ENCODE measurements at regions not wholly inside any gene's neighbourhood (a gene's known extent, or its start where the extent isn't known, plus 50 kb on each side); places are given as distances from the start of the nearest gene placed in this dataset.
"Not testable (repeated sequence)": the region's sequence is repeated elsewhere in the genome, so short reads cannot be mapped to it uniquely, and the experiment has no call there.

GRCh38 chr5:120173125-120173524, 291.0 kb upstream of the PRR16 start:
- Histone ChIP-seq H4K91ac (ENCODE audit: low read depth, low read length, poor library complexity) (no peak overlapping the region), H2BK15ac (ENCODE audit: low read length) (no peak overlapping the region), H3K36me3 (replicated peaks in 1 of 2; ENCODE audit: control insufficient read depth in 2 of 2, insufficient read depth in 2 of 2, low read length in 2 of 2) (no peaks in the 10 kb centered on the region), H3K27me3 (ENCODE audit: control insufficient read depth in 3 of 3, insufficient read depth in 3 of 3, low read depth in 1 of 3, low read length in 3 of 3) (no peaks in the 10 kb centered on the region), H3K4ac (ENCODE audit: low read length) (no peak overlapping the region), H3K27ac (replicated peaks; ENCODE audit: low read length) (no peak overlapping the region), H3K9me3 (replicated peaks in 1 of 2; ENCODE audit: control insufficient read depth in 2 of 2, insufficient read depth in 1 of 2, low read depth in 1 of 2, low read length in 2 of 2) (no peaks in the 10 kb centered on the region), H4K8ac (ENCODE audit: low read depth, low read length) (no peak overlapping the region), H3K79me1 (ENCODE audit: low read depth, low read length) (no peaks in the 10 kb centered on the region), H2BK120ac (ENCODE audit: low read depth, low read length) (no peak overlapping the region), H3K4me3 (ENCODE audit: low read length in 2 of 2) (no peak overlapping the region), H3K4me2 (ENCODE audit: insufficient read depth, low read length, poor library complexity, severe bottlenecking) (no peak overlapping the region), H3K23ac (ENCODE audit: low read depth, low read length, poor library complexity) (no peak overlapping the region), H3K14ac (ENCODE audit: low read length) (no peak overlapping the region), H3K4me1 (ENCODE audit: control insufficient read depth in 2 of 2, insufficient read depth in 1 of 2, low read depth in 1 of 2, low read length in 2 of 2) (no peaks in the 10 kb centered on the region), H3K9ac (ENCODE audit: low read depth, low read length, poor library complexity) (no peak overlapping the region), H2BK5ac (ENCODE audit: low read length) (no peak overlapping the region), H3K18ac (ENCODE audit: low read length) (no peak overlapping the region), H2AFZ (ENCODE audit: low read length) (peak overlapping the region; percentile 24), H2BK12ac (ENCODE audit: low read length) (no peak overlapping the region), H2AK5ac (ENCODE audit: low read depth, low read length) (no peak overlapping the region)
- DNase-seq (ENCODE audit: low spot score): no peak
- WGBS, 2 donors (ENCODE audit: extremely low coverage in 2 of 2, insufficient read length in 2 of 2, insufficient replicate concordance in 1 of 2): no CpG with 5 or more reads among the region's 3 CpGs

- no peaks in the 10 kb centered on the region for H3K27me3 ChIP-seq (ENCODE audit: control insufficient read depth in 3 of 3, insufficient read depth in 3 of 3, low read depth in 1 of 3, low read length in 3 of 3)
- no peak overlapping the region for H3K4me3 ChIP-seq (ENCODE audit: low read length in 2 of 2)
- no peak for DNase-seq (ENCODE audit: low spot score)
- no peaks in the 10 kb centered on the region for H3K36me3 ChIP-seq (replicated peaks in 1 of 2; ENCODE audit: control insufficient read depth in 2 of 2, insufficient read depth in 2 of 2, low read length in 2 of 2)
- H3K18ac ChIP-seq (ENCODE audit: low read length): peak overlapping the region; percentile 19
- H3K4me1 ChIP-seq (ENCODE audit: control insufficient read depth in 2 of 2, insufficient read depth in 1 of 2, low read depth in 1 of 2, low read length in 2 of 2): no peaks in the 10 kb centered on the region
- H3K4me2 ChIP-seq (ENCODE audit: insufficient read depth, low read length, poor library complexity, severe bottlenecking): no peak overlapping the region
- H4K91ac ChIP-seq (ENCODE audit: low read depth, low read length, poor library complexity): no peak overlapping the region
- H3K27ac ChIP-seq (replicated peaks; ENCODE audit: low read length): no peak overlapping the region
- H3K4ac ChIP-seq (ENCODE audit: low read length): no peak overlapping the region
- no peak overlapping the region for H2AFZ ChIP-seq (ENCODE audit: low read length)
- H4K8ac ChIP-seq (ENCODE audit: low read depth, low read length): no peak overlapping the region
- no peak overlapping the region for H2BK15ac ChIP-seq (ENCODE audit: low read length)
- H3K23ac ChIP-seq (ENCODE audit: low read depth, low read length, poor library complexity): no peak overlapping the region
- no peaks in the 10 kb centered on the region for H3K79me1 ChIP-seq (ENCODE audit: low read depth, low read length)
- no peak overlapping the region for H2AK5ac ChIP-seq (ENCODE audit: low read depth, low read length)
- no peak overlapping the region for H3K14ac ChIP-seq (ENCODE audit: low read length)
- H3K9me3 ChIP-seq (replicated peaks in 1 of 2; ENCODE audit: control insufficient read depth in 2 of 2, insufficient read depth in 1 of 2, low read depth in 1 of 2, low read length in 2 of 2): no peaks in the 10 kb centered on the region
- H2BK120ac ChIP-seq (ENCODE audit: low read depth, low read length): no peak overlapping the region
- no CpG with 5 or more reads among the region's 2 CpGs for WGBS, 2 donors (ENCODE audit: extremely low coverage in 2 of 2, insufficient read length in 2 of 2, insufficient replicate concordance in 1 of 2)
- H3K9ac ChIP-seq (ENCODE audit: low read depth, low read length, poor library complexity): no peak overlapping the region
- H2BK12ac ChIP-seq (ENCODE audit: low read length): no peak overlapping the region
- no peak overlapping the region for H2BK5ac ChIP-seq (ENCODE audit: low read length)
These were observed 290.0 kb upstream of the PRR16 start for GRCh38 chr5:120174089-120174488.

- not testable (repeated sequence) for DNase-seq (ENCODE audit: low spot score); H3K4me1 ChIP-seq (ENCODE audit: control insufficient read depth in 2 of 2, insufficient read depth in 1 of 2, low read depth in 1 of 2, low read length in 2 of 2); H4K91ac ChIP-seq (ENCODE audit: low read depth, low read length, poor library complexity); H2BK5ac ChIP-seq (ENCODE audit: low read length); H2BK15ac ChIP-seq (ENCODE audit: low read length); H3K23ac ChIP-seq (ENCODE audit: low read depth, low read length, poor library complexity); H3K9ac ChIP-seq (ENCODE audit: low read depth, low read length, poor library complexity); H2AK5ac ChIP-seq (ENCODE audit: low read depth, low read length); H2BK12ac ChIP-seq (ENCODE audit: low read length); H3K4ac ChIP-seq (ENCODE audit: low read length); H3K79me1 ChIP-seq (ENCODE audit: low read depth, low read length); H2BK120ac ChIP-seq (ENCODE audit: low read depth, low read length); H3K18ac ChIP-seq (ENCODE audit: low read length); H2AFZ ChIP-seq (ENCODE audit: low read length); H3K27me3 ChIP-seq (ENCODE audit: control insufficient read depth in 3 of 3, insufficient read depth in 3 of 3, low read depth in 1 of 3, low read length in 3 of 3); H3K14ac ChIP-seq (ENCODE audit: low read length); H3K36me3 ChIP-seq (replicated peaks in 1 of 2; ENCODE audit: control insufficient read depth in 2 of 2, insufficient read depth in 2 of 2, low read length in 2 of 2); H4K8ac ChIP-seq (ENCODE audit: low read depth, low read length); H3K4me3 ChIP-seq (ENCODE audit: low read length in 2 of 2); H3K9me3 ChIP-seq (replicated peaks in 1 of 2; ENCODE audit: control insufficient read depth in 2 of 2, insufficient read depth in 1 of 2, low read depth in 1 of 2, low read length in 2 of 2); H3K4me2 ChIP-seq (ENCODE audit: insufficient read depth, low read length, poor library complexity, severe bottlenecking); H3K27ac ChIP-seq (replicated peaks; ENCODE audit: low read length)
- WGBS, 2 donors (ENCODE audit: extremely low coverage in 2 of 2, insufficient read length in 2 of 2, insufficient replicate concordance in 1 of 2): no CpG with 5 or more reads among the region's 10 CpGs
These were observed 282.9 kb upstream of the PRR16 start for GRCh38 chr5:120181238-120181637.

- not testable (repeated sequence) for H3K27me3 ChIP-seq (ENCODE audit: control insufficient read depth in 3 of 3, insufficient read depth in 3 of 3, low read depth in 1 of 3, low read length in 3 of 3); H3K4ac ChIP-seq (ENCODE audit: low read length); H3K79me1 ChIP-seq (ENCODE audit: low read depth, low read length); H3K4me2 ChIP-seq (ENCODE audit: insufficient read depth, low read length, poor library complexity, severe bottlenecking); H2AFZ ChIP-seq (ENCODE audit: low read length); H2BK120ac ChIP-seq (ENCODE audit: low read depth, low read length); H3K9ac ChIP-seq (ENCODE audit: low read depth, low read length, poor library complexity); H2BK12ac ChIP-seq (ENCODE audit: low read length); H2AK5ac ChIP-seq (ENCODE audit: low read depth, low read length); H3K4me1 ChIP-seq (ENCODE audit: control insufficient read depth in 2 of 2, insufficient read depth in 1 of 2, low read depth in 1 of 2, low read length in 2 of 2); H4K8ac ChIP-seq (ENCODE audit: low read depth, low read length); H2BK15ac ChIP-seq (ENCODE audit: low read length); H3K36me3 ChIP-seq (replicated peaks in 1 of 2; ENCODE audit: control insufficient read depth in 2 of 2, insufficient read depth in 2 of 2, low read length in 2 of 2); H3K18ac ChIP-seq (ENCODE audit: low read length); H4K91ac ChIP-seq (ENCODE audit: low read depth, low read length, poor library complexity); H3K14ac ChIP-seq (ENCODE audit: low read length); H3K23ac ChIP-seq (ENCODE audit: low read depth, low read length, poor library complexity); H3K9me3 ChIP-seq (replicated peaks in 1 of 2; ENCODE audit: control insufficient read depth in 2 of 2, insufficient read depth in 1 of 2, low read depth in 1 of 2, low read length in 2 of 2); DNase-seq (ENCODE audit: low spot score); H3K27ac ChIP-seq (replicated peaks; ENCODE audit: low read length); H2BK5ac ChIP-seq (ENCODE audit: low read length); H3K4me3 ChIP-seq (ENCODE audit: low read length in 2 of 2)
- WGBS, 2 donors (ENCODE audit: extremely low coverage in 2 of 2, insufficient read length in 2 of 2, insufficient replicate concordance in 1 of 2): no CpG with 5 or more reads among the region's 2 CpGs
These were observed 269.4 kb upstream of the PRR16 start for GRCh38 chr5:120194650-120195049.

Measured in neuronal stem cell (in vitro differentiated cells).